NT2/D1 (cell line): ENCODE measurements at regions not wholly inside any gene's neighbourhood (a gene's known extent, or its start where the extent isn't known, plus 50 kb on each side); places are given as distances from the start of the nearest gene placed in this dataset.

Experiments used
- DNase-seq: peaks from one replicate; pipeline ENCODE4 v3.0.0-alpha.2; 2011; ENCODE audit warnings: low read depth, low spot score
- H3K27me3 ChIP-seq: 2 replicates; pipeline ENCODE4 v1.6.0; 2011; ENCODE audit warnings: mild to moderate bottlenecking; ENCODE audit not compliant: insufficient read length, insufficient read depth
- H3K36me3 ChIP-seq: 2 replicates; pipeline ENCODE4 v1.6.1; 2011; ENCODE audit warnings: mild to moderate bottlenecking, low read length, mixed read lengths; ENCODE audit not compliant: insufficient read depth, insufficient read length
- H3K4me1 ChIP-seq: 2 replicates; pipeline ENCODE4 v1.5.1; 2011; ENCODE audit not compliant: insufficient read depth, insufficient read length
- H3K4me3 ChIP-seq: 2 replicates; pipeline ENCODE4 v1.5.1; 2011; ENCODE audit warnings: low read depth; ENCODE audit not compliant: insufficient read length
- H3K9ac ChIP-seq: 2 replicates; pipeline ENCODE4 v1.6.0; 2011; ENCODE audit warnings: low read depth; ENCODE audit not compliant: insufficient read length
- H3K9me3 ChIP-seq: 2 replicates; pipeline ENCODE4 v1.5.1; 2011; ENCODE audit warnings: mild to moderate bottlenecking, low read length; ENCODE audit not compliant: insufficient read depth
- SUZ12 ChIP-seq: IDR thresholded peaks from 2 replicates; pipeline ENCODE4 v1.6.1; 2011; ENCODE audit not compliant: insufficient read length, insufficient read depth; ENCODE audit errors: extremely low read depth
- YY1 ChIP-seq: IDR thresholded peaks from 2 replicates; pipeline ENCODE4 v1.6.1; 2011; ENCODE audit not compliant: insufficient read length, insufficient read depth
- ZNF274 ChIP-seq: IDR thresholded peaks from 2 replicates; pipeline ENCODE4 v1.6.1; 2011; ENCODE audit warnings: mild to moderate bottlenecking, low read depth, low read length

DNA sequence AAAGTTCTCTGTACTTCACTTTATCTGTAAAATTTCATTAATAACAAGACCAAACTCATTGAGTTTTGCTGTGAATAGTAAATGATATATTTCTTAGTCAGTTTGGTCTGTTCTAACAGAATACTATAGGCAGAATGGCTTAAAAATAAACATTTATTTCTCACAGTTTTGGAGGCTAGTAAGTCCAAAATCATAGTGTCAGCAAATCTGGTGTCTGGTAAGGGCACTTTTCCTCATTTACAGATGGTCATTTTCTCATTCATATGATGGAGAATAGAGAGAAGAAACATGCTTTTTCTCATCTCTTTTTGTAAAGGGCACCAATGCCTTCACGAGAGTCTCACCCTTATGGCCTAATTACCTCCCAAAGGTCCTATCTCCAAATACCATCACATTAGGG lies 415.1 kb downstream of the FAM133A start:
- no peak for DNase-seq
- Histone ChIP-seq H3K36me3 (no peaks in the 10 kb centered on the region), H3K4me3 (no peak overlapping the region), H3K4me1 (no peaks in the 10 kb centered on the region), H3K9ac (no peak overlapping the region), H3K27me3 (no peaks in the 10 kb centered on the region), H3K9me3 (no peaks in the 10 kb centered on the region)
- TF ChIP-seq YY1 (no peak), ZNF274 (no peak), SUZ12 (no peak)

GRCh38 chrX:94097868-94098267 lies 423.9 kb downstream of the FAM133A start:
- H3K36me3 ChIP-seq: no peaks in the 10 kb centered on the region
- H3K9me3 ChIP-seq: no peaks in the 10 kb centered on the region
- no peak overlapping the region for H3K9ac ChIP-seq
- H3K27me3 ChIP-seq: no peaks in the 10 kb centered on the region
- no peak overlapping the region for H3K4me3 ChIP-seq
- no peak for TF ChIP-seq YY1
- no peak for TF ChIP-seq ZNF274
- no peak for TF ChIP-seq SUZ12
- no peak for DNase-seq
- no peaks in the 10 kb centered on the region for H3K4me1 ChIP-seq

- Histone ChIP-seq H3K4me1 (no peaks in the 10 kb centered on the region), H3K9ac (no peak overlapping the region), H3K4me3 (no peak overlapping the region), H3K36me3 (no peaks in the 10 kb centered on the region), H3K27me3 (no peaks in the 10 kb centered on the region), H3K9me3 (no peaks in the 10 kb centered on the region)
- TF ChIP-seq SUZ12: no peak
- TF ChIP-seq YY1: no peak
- TF ChIP-seq ZNF274: no peak
- no peak for DNase-seq
Measured at GRCh38 chrX:94107981-94108380, 434.0 kb downstream of the FAM133A start.

DNA sequence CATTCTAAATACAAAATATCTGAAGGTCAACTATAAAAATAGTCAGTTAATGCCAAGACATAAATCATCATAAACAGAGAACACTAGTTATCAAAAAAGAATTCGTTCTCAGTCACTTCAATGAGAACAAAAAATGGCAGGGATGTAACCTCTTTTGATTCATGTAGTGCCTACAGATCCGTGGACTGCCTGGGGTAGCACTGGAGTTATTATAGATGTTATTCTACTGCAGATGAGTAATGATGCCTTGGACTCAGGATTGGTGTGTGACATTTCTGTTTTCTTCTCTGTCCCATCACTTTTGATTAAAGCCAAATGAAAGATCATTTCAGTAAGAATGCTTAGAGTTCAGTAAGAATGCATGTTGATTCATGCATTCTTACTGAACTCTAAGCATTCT lies 440.4 kb downstream of the FAM133A start:
- H3K9ac ChIP-seq: no peak overlapping the region
- no peak for DNase-seq
- no peak overlapping the region for H3K4me3 ChIP-seq
- no peaks in the 10 kb centered on the region for H3K27me3 ChIP-seq
- no peaks in the 10 kb centered on the region for H3K9me3 ChIP-seq
- TF ChIP-seq YY1 (no peak), SUZ12 (no peak), ZNF274 (no peak)
- no peaks in the 10 kb centered on the region for H3K4me1 ChIP-seq
- no peaks in the 10 kb centered on the region for H3K36me3 ChIP-seq

GRCh38 chrX:94121799-94122198 lies 447.8 kb downstream of the FAM133A start:
- Histone ChIP-seq H3K9ac (no peak overlapping the region), H3K36me3 (no peaks in the 10 kb centered on the region), H3K9me3 (no peaks in the 10 kb centered on the region), H3K27me3 (no peaks in the 10 kb centered on the region), H3K4me1 (no peaks in the 10 kb centered on the region), H3K4me3 (no peak overlapping the region)
- no peak for DNase-seq
- TF ChIP-seq YY1 (no peak), SUZ12 (no peak), ZNF274 (no peak)

GRCh38 chrX:94123062-94123461 lies 449.1 kb downstream of the FAM133A start:
- DNase-seq: no peak

GRCh38 chrX:94162971-94163370 lies 489.0 kb downstream of the FAM133A start:
- no peak for TF ChIP-seq SUZ12
- Histone ChIP-seq H3K4me3 (no peak overlapping the region), H3K9me3 (no peaks in the 10 kb centered on the region), H3K4me1 (no peaks in the 10 kb centered on the region), H3K9ac (no peak overlapping the region), H3K27me3 (no peaks in the 10 kb centered on the region), H3K36me3 (no peaks in the 10 kb centered on the region)
- no peak for DNase-seq

More at GRCh38 chrX:94123062-94123461, 449.1 kb downstream of the FAM133A start:
- no peak for TF ChIP-seq ZNF274
- no peak for TF ChIP-seq YY1
- TF ChIP-seq SUZ12: no peak
- Histone ChIP-seq H3K4me1 (no peaks in the 10 kb centered on the region), H3K27me3 (no peaks in the 10 kb centered on the region), H3K36me3 (no peaks in the 10 kb centered on the region), H3K4me3 (no peak overlapping the region), H3K9ac (no peak overlapping the region), H3K9me3 (no peaks in the 10 kb centered on the region)

GRCh38 chrX:94178145-94178788 lies 504.3 kb downstream of the FAM133A start:
- H3K4me3 ChIP-seq: no peak overlapping the region
- no peaks in the 10 kb centered on the region for H3K36me3 ChIP-seq
- DNase-seq: no peak
- H3K27me3 ChIP-seq: no peaks in the 10 kb centered on the region
- H3K4me1 ChIP-seq: no peaks in the 10 kb centered on the region
- TF ChIP-seq YY1: no peak
- no peak for TF ChIP-seq ZNF274
- no peak for TF ChIP-seq SUZ12
- no peak overlapping the region for H3K9ac ChIP-seq
- no peaks in the 10 kb centered on the region for H3K9me3 ChIP-seq
